K562 (cell line): ENCODE measurements at regions not wholly inside any gene's neighbourhood (a gene's known extent, or its start where the extent isn't known, plus 50 kb on each side); places are given as distances from the start of the nearest gene placed in this dataset.

Experiments used
- ATAC-seq: fragments of 200-7000 bp; cut with Tn5 transposase; 3 replicates; pipeline ENCODE4 v1.9.1; 2020; ENCODE audit warnings: moderate library complexity
- BruUV-seq: library from RNA; stranded (reverse); fragments of 400-500 nt; replicated peaks from 2 replicates; lab custom pipeline; 2021; lab: Mats Ljungman, UMichigan
- CTCF ChIA-PET: fragments of 300-600 bp; formaldehyde crosslinking; extraction: SDS; loops from one replicate; lab custom pipeline; 2021; ENCODE audit warnings: low intra/inter-chr PET ratio; lab: Yijun Ruan, JAX
- POLR2A ChIA-PET: fragments of 300-600, 350-650 bp; sonication (Branson Sonifier 250); formaldehyde crosslinking; extraction: SDS; loops from one replicate; lab custom pipeline; 2021; ENCODE audit warnings: antibody characterized with exemption, inconsistent platforms; lab: Yijun Ruan, JAX
- DNase-seq, 4 experiments: peaks; one replicate each; pipeline versions ENCODE4 v3.0.0 to v3.0.0-alpha.2; 2011 to 2018; ENCODE audit warnings: low spot score in 3 of 4, mixed read lengths in 3 of 4; ENCODE audit errors: extremely low read depth in 1 of 4
- FAIRE-seq: peaks from 2 replicates; lab custom pipeline; 2011; peaks lifted over from hg19 to GRCh38; lab: Jason Lieb, UNC
- H2AFZ ChIP-seq: 2 replicates; pipeline ENCODE4 v1.6.0; 2011; ENCODE audit warnings: low read depth, low read length, control low read depth, inconsistent platforms
- H3K27ac ChIP-seq: fragments of 200-600 bp; 3 replicates; pipeline ENCODE4 v1.8.0; 2011; ENCODE audit warnings: low read depth, mild to moderate bottlenecking, control low read depth, inconsistent platforms, low read length, moderate library complexity, mixed read lengths; ENCODE audit errors: extremely low read depth
- H3K27me3 ChIP-seq, 2 experiments: fragments of 300-600 bp in 1 of 2; 2 replicates in 1 of 2; 3 replicates in 1 of 2; pipeline versions ENCODE4 v1.6.0 to v1.8.0; 2011; ENCODE audit warnings: inconsistent platforms in 2 of 2, low read length in 2 of 2, mild to moderate bottlenecking in 1 of 2, mixed read lengths in 1 of 2, moderate library complexity in 1 of 2; ENCODE audit not compliant: control insufficient read depth in 2 of 2, insufficient read depth in 2 of 2
- H3K36me3 ChIP-seq: fragments of 300-600 bp; 3 replicates; pipeline ENCODE4 v1.8.0; 2011; ENCODE audit warnings: mild to moderate bottlenecking, low read length, inconsistent platforms; ENCODE audit not compliant: control insufficient read depth, insufficient read depth
- H3K4me1 ChIP-seq, 2 experiments: fragments of 200-600 bp in 1 of 2; replicated peaks in 1 of 2; 2 replicates in 1 of 2; 3 replicates in 1 of 2; pipeline versions ENCODE4 v1.5.1 to v1.8.0; 2011; ENCODE audit warnings: inconsistent platforms in 2 of 2, low read length in 2 of 2, mild to moderate bottlenecking in 1 of 2, mixed read lengths in 1 of 2, moderate library complexity in 1 of 2; ENCODE audit not compliant: control insufficient read depth in 2 of 2, insufficient read depth in 2 of 2
- H3K4me2 ChIP-seq: 2 replicates; pipeline ENCODE4 v1.6.1; 2011; ENCODE audit warnings: low read length, control low read depth, inconsistent platforms, mixed read lengths; ENCODE audit not compliant: insufficient read depth
- H3K4me3 ChIP-seq: fragments of 200-600 bp; sonication (generic), shearing (Covaris generic); 2 replicates; pipeline ENCODE4 v1.5.1; 2016; ENCODE audit warnings: control low read depth, inconsistent platforms
- H3K79me2 ChIP-seq: fragments of 200-600 bp; 3 replicates; pipeline ENCODE4 v1.8.0; 2011; ENCODE audit warnings: low read length, inconsistent platforms; ENCODE audit not compliant: control insufficient read depth, insufficient read depth
- H3K9ac ChIP-seq, 2 experiments: 2 replicates each; pipeline versions ENCODE4 v1.6.0 to v1.6.1; 2011; ENCODE audit warnings: low read depth in 2 of 2, low read length in 2 of 2, control low read depth in 1 of 2, inconsistent platforms in 1 of 2, mild to moderate bottlenecking in 1 of 2, mixed read lengths in 1 of 2; ENCODE audit not compliant: insufficient read depth in 1 of 2
- H3K9me1 ChIP-seq: one replicate; pipeline ENCODE4 v1.6.0; 2011; ENCODE audit warnings: inconsistent platforms, mild to moderate bottlenecking, low read length, moderate library complexity; ENCODE audit not compliant: control insufficient read depth, insufficient read depth
- H3K9me3 ChIP-seq: replicated peaks from 2 replicates; pipeline ENCODE4 v1.5.1; 2011; ENCODE audit warnings: low read depth, low read length, inconsistent platforms; ENCODE audit not compliant: control insufficient read depth, insufficient read depth
- H4K20me1 ChIP-seq: replicated peaks from 2 replicates; pipeline ENCODE4 v1.6.1; 2011; ENCODE audit warnings: low read length, inconsistent platforms, mixed read lengths; ENCODE audit not compliant: control insufficient read depth, insufficient read depth
- CCAR2 ChIP-seq: fragments of 200-400 bp; formaldehyde crosslinking; IDR thresholded peaks from 2 replicates; pipeline ENCODE4 v1.6.1; 2017; ENCODE audit warnings: mild to moderate bottlenecking, low read depth, low read length
- ERF ChIP-seq: fragments of 450-650 bp; formaldehyde crosslinking; IDR thresholded peaks from 2 replicates; pipeline ENCODE4 v1.4.0; 2020; ENCODE audit warnings: mild to moderate bottlenecking, mixed read lengths
- ILF3 ChIP-seq: fragments of 450-650 bp; IDR thresholded peaks from 2 replicates; pipeline ENCODE4 v1.6.1; 2018; ENCODE audit warnings: antibody characterized with exemption, mild to moderate bottlenecking, moderate library complexity, borderline replicate concordance
- KLF10 ChIP-seq: fragments of 250-450 bp; sonication (Bioruptor Pico); IDR thresholded peaks from 2 replicates; pipeline ENCODE4 v1.6.1; 2021; ENCODE audit warnings: matching md5 sums
- L3MBTL2 ChIP-seq: fragments of 450-650 bp; IDR thresholded peaks from 2 replicates; pipeline ENCODE4 v1.6.1; 2016; ENCODE audit warnings: mild to moderate bottlenecking, moderate library complexity
- MTA3 ChIP-seq: fragments of 450-650 bp; formaldehyde crosslinking; IDR thresholded peaks from 2 replicates; pipeline ENCODE4 v1.6.1; 2017; ENCODE audit warnings: mild to moderate bottlenecking, borderline replicate concordance
- RAD51 ChIP-seq: fragments of 450-650 bp; IDR thresholded peaks from 2 replicates; pipeline ENCODE4 v1.7.1; 2016; ENCODE audit warnings: low read depth, mild to moderate bottlenecking, borderline replicate concordance
- RUNX1 ChIP-seq: sonication (generic); IDR thresholded peaks from 2 replicates; pipeline ENCODE4 v1.6.1; 2016; ENCODE audit warnings: antibody characterized with exemption, low read depth
- SIX5 ChIP-seq, 2 experiments: IDR thresholded peaks; 2 replicates each; pipeline ENCODE4 v1.6.1; 2011; ENCODE audit warnings: low read length in 2 of 2, borderline replicate concordance in 1 of 2, low read depth in 1 of 2, mild to moderate bottlenecking in 1 of 2, moderate library complexity in 1 of 2; ENCODE audit not compliant: insufficient read depth in 1 of 2
- STAT5A ChIP-seq: IDR thresholded peaks from 2 replicates; pipeline ENCODE4 v1.6.1; 2012; ENCODE audit warnings: low read length, inconsistent platforms, borderline replicate concordance
- WHSC1 ChIP-seq: IDR thresholded peaks from one replicate; pipeline ENCODE4 v1.6.1; 2012; ENCODE audit warnings: low read length, control low read depth, inconsistent platforms
- ZNF134 ChIP-seq: fragments of 250-450 bp; sonication (Bioruptor Pico); conservative IDR thresholded peaks from 2 replicates; pipeline ENCODE4 v1.4.0; 2020
- WGBS: fragments of 100-300 bp; shearing (Covaris generic); methylation state at CpG from one replicate; pipeline ENCODE4 v1.1.6; 2016; ENCODE audit warnings: low coverage, mixed read lengths; ENCODE audit not compliant: insufficient coverage; ENCODE audit errors: missing lambda C conversion rate; 5-methylcytosine and 5-hydroxymethylcytosine counted together
- in situ Hi-C: fragments of 300-500 bp; cut with MboI; formaldehyde crosslinking; loops from 4 replicates; pipeline ENCODE4 v1.15.0; 2018; ENCODE audit warnings: inconsistent platforms, mixed read lengths
- intact Hi-C: fragments of 100-400 bp; cut with micrococcal nuclease; formaldehyde crosslinking; loops from 2 replicates; pipeline ENCODE4 v1.14.2; 2022
- TF ChIP-seq, protein P1 (sequence below): fragments of 450-650 bp; formaldehyde crosslinking; IDR thresholded peaks from 2 replicates; pipeline ENCODE4 v1.4.0; 2020; ENCODE audit warnings: mild to moderate bottlenecking, mixed read lengths
- TF ChIP-seq, protein P2 (sequence below): fragments of 250-450 bp; sonication (Bioruptor Pico); IDR thresholded peaks from 2 replicates; pipeline ENCODE4 v1.6.1; 2021; ENCODE audit warnings: mild to moderate bottlenecking
- TF ChIP-seq, protein P3 (sequence below), 3 experiments: fragments of 200-800 bp in 1 of 3; fragments of 250-450 bp in 1 of 3; fragments of 450-650 bp in 1 of 3; sonication (Bioruptor Pico) in 1 of 3; sonication (Bioruptor generic) in 1 of 3; formaldehyde crosslinking in 1 of 3; IDR thresholded peaks; 2 replicates each; pipeline versions ENCODE4 v1.6.1 to v1.8.0; 2016 to 2022; ENCODE audit warnings: mild to moderate bottlenecking in 2 of 3, missing genetic modification characterization in 2 of 3, missing compliant biosample characterization in 1 of 3, moderate library complexity in 1 of 3

DNA sequence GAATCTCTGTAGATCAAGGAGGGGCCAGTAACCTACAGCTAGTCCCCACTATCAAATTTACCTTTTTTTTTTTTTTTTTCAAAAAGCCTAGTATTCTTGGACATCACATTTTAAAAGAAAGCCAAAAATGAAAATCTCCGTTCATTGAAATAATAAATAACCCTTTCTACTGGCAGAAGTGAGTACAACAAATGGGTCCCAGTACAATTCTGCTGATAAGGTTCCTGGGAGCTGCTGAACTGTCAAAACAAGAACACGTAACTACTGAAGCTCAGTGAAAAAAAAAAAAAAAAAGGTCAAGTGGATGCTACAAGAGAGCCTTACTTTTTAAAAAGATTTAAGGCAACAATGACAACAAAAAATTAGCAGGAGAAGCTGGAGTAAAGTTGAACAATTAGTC lies 464.9 kb downstream of the EPM2A start (continued):
- TF ChIP-seq, protein P1, sequence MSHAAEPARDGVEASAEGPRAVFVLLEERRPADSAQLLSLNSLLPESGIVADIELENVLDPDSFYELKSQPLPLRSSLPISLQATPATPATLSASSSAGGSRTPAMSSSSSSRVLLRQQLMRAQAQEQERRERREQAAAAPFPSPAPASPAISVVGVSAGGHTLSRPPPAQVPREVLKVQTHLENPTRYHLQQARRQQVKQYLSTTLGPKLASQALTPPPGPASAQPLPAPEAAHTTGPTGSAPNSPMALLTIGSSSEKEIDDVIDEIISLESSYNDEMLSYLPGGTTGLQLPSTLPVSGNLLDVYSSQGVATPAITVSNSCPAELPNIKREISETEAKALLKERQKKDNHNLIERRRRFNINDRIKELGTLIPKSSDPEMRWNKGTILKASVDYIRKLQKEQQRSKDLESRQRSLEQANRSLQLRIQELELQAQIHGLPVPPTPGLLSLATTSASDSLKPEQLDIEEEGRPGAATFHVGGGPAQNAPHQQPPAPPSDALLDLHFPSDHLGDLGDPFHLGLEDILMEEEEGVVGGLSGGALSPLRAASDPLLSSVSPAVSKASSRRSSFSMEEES: no peak
- no peak for TF ChIP-seq L3MBTL2

DNA sequence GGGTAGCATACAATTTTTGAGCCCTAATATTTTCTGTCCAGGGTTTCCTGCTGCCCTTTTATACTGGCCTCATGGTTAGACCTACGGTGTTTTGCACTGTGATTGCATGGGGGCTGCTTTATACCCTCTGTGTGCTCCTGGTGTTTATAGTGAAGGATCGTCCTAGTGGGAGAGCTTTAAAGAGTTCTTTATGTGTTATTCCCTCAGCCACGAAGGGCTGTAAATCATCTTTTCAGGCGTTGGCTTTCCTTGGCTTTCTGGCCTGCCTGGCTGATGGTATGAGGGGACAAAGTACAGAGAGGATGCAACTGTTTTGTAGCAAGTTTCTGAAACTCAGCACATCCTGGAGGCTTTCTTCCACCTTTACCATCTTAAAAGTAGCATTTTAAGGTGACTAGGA lies 464.3 kb downstream of the EPM2A start:
- ATAC-seq: no peak
- H3K27me3 ChIP-seq: no peaks in the 10 kb centered on the region
- no peaks in the 10 kb centered on the region for H3K79me2 ChIP-seq
- H3K4me2 ChIP-seq: no peak overlapping the region
- WGBS: 3% methylated on average over 4 of the region's 4 CpGs
- no peaks in the 10 kb centered on the region for H3K9me1 ChIP-seq
- no peak for DNase-seq
- no peaks in the 10 kb centered on the region for H4K20me1 ChIP-seq
- intact Hi-C loops (no loop called here), in situ Hi-C loops (no loop called here)
- H3K4me3 ChIP-seq: no peak overlapping the region
- H3K9ac ChIP-seq: no peak overlapping the region
- no peak overlapping the region for H3K27ac ChIP-seq
- no TSS peak for BruUV-seq
- H3K36me3 ChIP-seq: no peaks in the 10 kb centered on the region
- H3K4me1 ChIP-seq: no peaks in the 10 kb centered on the region
- no peak overlapping the region for H2AFZ ChIP-seq
- H3K9me3 ChIP-seq: no peaks in the 10 kb centered on the region
- no peak for FAIRE-seq
- POLR2A ChIA-PET: no interaction called here
- CTCF ChIA-PET: no interaction called here
- TF ChIP-seq CCAR2 (no peak), WHSC1 (no peak), MTA3 (no peak), ILF3 (no peak), STAT5A (no peak), SIX5 (IDR thresholded peaks at IDR 0.05; ENCODE audit: borderline replicate concordance in 1 of 2, insufficient read depth in 1 of 2, low read depth in 1 of 2, low read length in 2 of 2) (no peak), ERF (CRISPR knock-in tag) (no peak), ZNF134 (no peak), RAD51 (no peak), KLF10 (CRISPR knock-in tag) (no peak), RUNX1 (no peak)
- TF ChIP-seq, protein P2, sequence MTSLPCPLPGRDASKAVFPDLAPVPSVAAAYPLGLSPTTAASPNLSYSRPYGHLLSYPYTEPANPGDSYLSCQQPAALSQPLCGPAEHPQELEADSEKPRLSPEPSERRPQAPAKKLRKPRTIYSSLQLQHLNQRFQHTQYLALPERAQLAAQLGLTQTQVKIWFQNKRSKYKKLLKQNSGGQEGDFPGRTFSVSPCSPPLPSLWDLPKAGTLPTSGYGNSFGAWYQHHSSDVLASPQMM (CRISPR knock-in tag): no peak
- TF ChIP-seq, protein P3, sequence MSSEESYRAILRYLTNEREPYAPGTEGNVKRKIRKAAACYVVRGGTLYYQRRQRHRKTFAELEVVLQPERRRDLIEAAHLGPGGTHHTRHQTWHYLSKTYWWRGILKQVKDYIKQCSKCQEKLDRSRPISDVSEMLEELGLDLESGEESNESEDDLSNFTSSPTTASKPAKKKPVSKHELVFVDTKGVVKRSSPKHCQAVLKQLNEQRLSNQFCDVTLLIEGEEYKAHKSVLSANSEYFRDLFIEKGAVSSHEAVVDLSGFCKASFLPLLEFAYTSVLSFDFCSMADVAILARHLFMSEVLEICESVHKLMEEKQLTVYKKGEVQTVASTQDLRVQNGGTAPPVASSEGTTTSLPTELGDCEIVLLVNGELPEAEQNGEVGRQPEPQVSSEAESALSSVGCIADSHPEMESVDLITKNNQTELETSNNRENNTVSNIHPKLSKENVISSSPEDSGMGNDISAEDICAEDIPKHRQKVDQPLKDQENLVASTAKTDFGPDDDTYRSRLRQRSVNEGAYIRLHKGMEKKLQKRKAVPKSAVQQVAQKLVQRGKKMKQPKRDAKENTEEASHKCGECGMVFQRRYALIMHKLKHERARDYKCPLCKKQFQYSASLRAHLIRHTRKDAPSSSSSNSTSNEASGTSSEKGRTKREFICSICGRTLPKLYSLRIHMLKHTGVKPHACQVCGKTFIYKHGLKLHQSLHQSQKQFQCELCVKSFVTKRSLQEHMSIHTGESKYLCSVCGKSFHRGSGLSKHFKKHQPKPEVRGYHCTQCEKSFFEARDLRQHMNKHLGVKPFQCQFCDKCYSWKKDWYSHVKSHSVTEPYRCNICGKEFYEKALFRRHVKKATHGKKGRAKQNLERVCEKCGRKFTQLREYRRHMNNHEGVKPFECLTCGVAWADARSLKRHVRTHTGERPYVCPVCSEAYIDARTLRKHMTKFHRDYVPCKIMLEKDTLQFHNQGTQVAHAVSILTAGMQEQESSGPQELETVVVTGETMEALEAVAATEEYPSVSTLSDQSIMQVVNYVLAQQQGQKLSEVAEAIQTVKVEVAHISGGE (CRISPR knock-in tag; IDR thresholded peaks at IDR 0.05): no peak
